ENCODE measurements at regions not wholly inside any gene's neighbourhood (a gene's known extent, or its start where the extent isn't known, plus 50 kb on each side); places are given as distances from the start of the nearest gene placed in this dataset.

DNA sequence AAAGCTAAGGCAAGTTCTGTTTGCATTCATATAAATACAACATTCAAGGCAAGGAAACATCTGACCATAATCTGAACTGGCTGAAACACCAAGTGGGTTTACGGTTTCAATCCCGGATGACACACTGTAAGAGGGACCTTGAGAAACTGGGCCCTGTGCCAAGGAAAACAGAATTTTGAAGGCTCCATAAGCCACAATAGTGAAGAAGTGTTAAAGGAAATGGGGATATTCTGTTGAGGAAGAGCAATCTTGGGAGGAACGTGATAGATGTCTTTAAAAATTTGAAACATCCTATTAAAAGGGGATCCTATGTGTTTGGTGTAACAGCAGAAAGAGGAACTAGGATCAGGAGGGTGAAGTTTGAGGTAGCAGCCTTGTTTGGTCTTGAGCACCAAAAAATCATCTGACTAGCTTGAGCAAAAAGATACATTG, 82.4 kb upstream of the TAB2 start:
- peaks cover 23% of the 10 kb centered on the region for H3K4me1 ChIP-seq (ENCODE audit: insufficient read depth, low read length, poor library complexity, severe bottlenecking)
- H3K36me3 ChIP-seq (ENCODE audit: insufficient read depth, low read length): no peaks in the 10 kb centered on the region
- H3F3A ChIP-seq (ENCODE audit: low read depth): no peaks in the 10 kb centered on the region
- H3K9me2 ChIP-seq (replicated peaks; ENCODE audit: low read depth, low read length): no peaks in the 10 kb centered on the region
- H4K20me1 ChIP-seq (ENCODE audit: insufficient read depth, low read length, poor library complexity, severe bottlenecking): no peaks in the 10 kb centered on the region
- no peak overlapping the region for H3K9ac ChIP-seq (ENCODE audit: low read depth, low read length, poor library complexity, severe bottlenecking)
- H3K4me3 ChIP-seq (ENCODE audit: low read length, poor library complexity, severe bottlenecking): no peak overlapping the region
- no peaks in the 10 kb centered on the region for H3K27me3 ChIP-seq (ENCODE audit: insufficient read depth, low read length, poor library complexity, severe bottlenecking)
- TF ChIP-seq, protein P1, sequence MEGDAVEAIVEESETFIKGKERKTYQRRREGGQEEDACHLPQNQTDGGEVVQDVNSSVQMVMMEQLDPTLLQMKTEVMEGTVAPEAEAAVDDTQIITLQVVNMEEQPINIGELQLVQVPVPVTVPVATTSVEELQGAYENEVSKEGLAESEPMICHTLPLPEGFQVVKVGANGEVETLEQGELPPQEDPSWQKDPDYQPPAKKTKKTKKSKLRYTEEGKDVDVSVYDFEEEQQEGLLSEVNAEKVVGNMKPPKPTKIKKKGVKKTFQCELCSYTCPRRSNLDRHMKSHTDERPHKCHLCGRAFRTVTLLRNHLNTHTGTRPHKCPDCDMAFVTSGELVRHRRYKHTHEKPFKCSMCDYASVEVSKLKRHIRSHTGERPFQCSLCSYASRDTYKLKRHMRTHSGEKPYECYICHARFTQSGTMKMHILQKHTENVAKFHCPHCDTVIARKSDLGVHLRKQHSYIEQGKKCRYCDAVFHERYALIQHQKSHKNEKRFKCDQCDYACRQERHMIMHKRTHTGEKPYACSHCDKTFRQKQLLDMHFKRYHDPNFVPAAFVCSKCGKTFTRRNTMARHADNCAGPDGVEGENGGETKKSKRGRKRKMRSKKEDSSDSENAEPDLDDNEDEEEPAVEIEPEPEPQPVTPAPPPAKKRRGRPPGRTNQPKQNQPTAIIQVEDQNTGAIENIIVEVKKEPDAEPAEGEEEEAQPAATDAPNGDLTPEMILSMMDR (conservative IDR thresholded peaks at IDR 0.05; ENCODE audit: low read length): no peak
- no peak for TF ChIP-seq EZH2phosphoT487 (IDR thresholded peaks at IDR 0.05; ENCODE audit: borderline replicate concordance)
- H3K4me2 ChIP-seq (ENCODE audit: low read depth, low read length, poor library complexity, severe bottlenecking): no peak overlapping the region
- no peak overlapping the region for H2AFZ ChIP-seq (ENCODE audit: low read length)
- H3K9me3 ChIP-seq (ENCODE audit: insufficient read depth, low read depth, low read length): no peaks in the 10 kb centered on the region
- no peaks in the 10 kb centered on the region for H3K79me2 ChIP-seq (ENCODE audit: insufficient read depth, low read length)

DNA sequence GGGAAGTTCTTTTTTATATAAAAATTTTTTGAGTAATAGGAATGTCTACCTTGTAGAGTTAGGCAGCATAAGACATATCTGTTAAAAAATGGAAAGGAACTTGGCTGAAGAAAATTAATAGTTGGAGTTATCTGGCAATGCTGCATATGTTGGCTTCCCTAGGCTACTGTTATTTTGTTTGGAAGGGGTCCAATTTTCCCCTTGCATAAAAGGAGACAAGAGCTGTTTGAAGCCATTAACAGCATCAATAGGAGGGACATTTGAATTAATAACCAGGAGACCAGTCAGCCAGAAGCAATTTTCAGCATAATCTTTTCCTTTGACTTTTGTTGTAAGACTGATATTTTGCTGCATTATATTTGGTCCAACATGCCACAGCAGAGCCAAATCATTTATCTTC, 80.9 kb upstream of the TAB2 start:
- Histone ChIP-seq H3F3A (ENCODE audit: low read depth) (no peaks in the 10 kb centered on the region), H3K4me1 (ENCODE audit: insufficient read depth, low read length, poor library complexity, severe bottlenecking) (peaks cover 23% of the 10 kb centered on the region), H3K9me2 (replicated peaks; ENCODE audit: low read depth, low read length) (no peaks in the 10 kb centered on the region), H3K79me2 (ENCODE audit: insufficient read depth, low read length) (no peaks in the 10 kb centered on the region), H2AFZ (ENCODE audit: low read length) (no peak overlapping the region), H3K36me3 (ENCODE audit: insufficient read depth, low read length) (no peaks in the 10 kb centered on the region), H4K20me1 (ENCODE audit: insufficient read depth, low read length, poor library complexity, severe bottlenecking) (no peaks in the 10 kb centered on the region), H3K4me3 (ENCODE audit: low read length, poor library complexity, severe bottlenecking) (no peak overlapping the region), H3K9me3 (ENCODE audit: insufficient read depth, low read depth, low read length) (peaks cover 7% of the 10 kb centered on the region; the same call in 1 of the 2 replicates), H3K27me3 (ENCODE audit: insufficient read depth, low read length, poor library complexity, severe bottlenecking) (no peaks in the 10 kb centered on the region), H3K4me2 (ENCODE audit: low read depth, low read length, poor library complexity, severe bottlenecking) (no peak overlapping the region), H3K9ac (ENCODE audit: low read depth, low read length, poor library complexity, severe bottlenecking) (no peak overlapping the region)
- TF ChIP-seq, protein P1 (conservative IDR thresholded peaks at IDR 0.05; ENCODE audit: low read length): no peak
- TF ChIP-seq EZH2phosphoT487 (IDR thresholded peaks at IDR 0.05; ENCODE audit: borderline replicate concordance): no peak

DNA sequence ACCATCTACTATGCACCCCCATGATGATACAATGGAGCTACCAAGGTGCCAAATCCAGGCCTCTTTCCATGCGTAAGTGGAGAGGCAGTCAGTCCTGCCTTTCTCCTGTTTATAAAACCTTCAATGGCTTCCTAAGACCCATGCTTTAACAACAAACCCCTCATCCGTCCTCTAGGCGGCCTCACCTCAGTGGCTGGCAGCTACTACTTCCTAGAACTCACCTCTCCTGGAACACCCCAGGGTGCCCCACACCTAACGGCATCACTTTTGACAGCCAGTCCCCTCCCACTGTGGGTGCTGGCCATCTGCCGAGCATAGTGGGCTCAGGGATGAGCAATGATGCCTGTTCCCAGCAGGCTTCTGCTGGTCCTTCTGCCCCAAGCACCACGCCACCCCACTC, 80.0 kb upstream of the TAB2 start:
- H4K20me1 ChIP-seq (ENCODE audit: insufficient read depth, low read length, poor library complexity, severe bottlenecking): no peaks in the 10 kb centered on the region
- H3K9ac ChIP-seq (ENCODE audit: low read depth, low read length, poor library complexity, severe bottlenecking): no peak overlapping the region
- TF ChIP-seq, protein P1 (conservative IDR thresholded peaks at IDR 0.05; ENCODE audit: low read length): no peak; the same call in 1 of the 2 replicates
- TF ChIP-seq EZH2phosphoT487 (IDR thresholded peaks at IDR 0.05; ENCODE audit: borderline replicate concordance): no peak
- peaks cover 7% of the 10 kb centered on the region; the same call in 1 of the 2 replicates for H3K9me3 ChIP-seq (ENCODE audit: insufficient read depth, low read depth, low read length)
- H3K4me3 ChIP-seq (ENCODE audit: low read length, poor library complexity, severe bottlenecking): no peak overlapping the region
- H3F3A ChIP-seq (ENCODE audit: low read depth): no peaks in the 10 kb centered on the region
- no peaks in the 10 kb centered on the region for H3K79me2 ChIP-seq (ENCODE audit: insufficient read depth, low read length)
- no peaks in the 10 kb centered on the region for H3K36me3 ChIP-seq (ENCODE audit: insufficient read depth, low read length)
- H2AFZ ChIP-seq (ENCODE audit: low read length): no peak overlapping the region
- peaks cover 23% of the 10 kb centered on the region for H3K4me1 ChIP-seq (ENCODE audit: insufficient read depth, low read length, poor library complexity, severe bottlenecking)
- no peak overlapping the region for H3K4me2 ChIP-seq (ENCODE audit: low read depth, low read length, poor library complexity, severe bottlenecking)
- H3K9me2 ChIP-seq (replicated peaks; ENCODE audit: low read depth, low read length): no peaks in the 10 kb centered on the region
- no peaks in the 10 kb centered on the region for H3K27me3 ChIP-seq (ENCODE audit: insufficient read depth, low read length, poor library complexity, severe bottlenecking)
